GM12872 (cell line): ENCODE measurements at regions not wholly inside any gene's neighbourhood (a gene's known extent, or its start where the extent isn't known, plus 50 kb on each side); places are given as distances from the start of the nearest gene placed in this dataset.

Experiments used
- CTCF ChIP-seq: IDR thresholded peaks from 3 replicates; pipeline ENCODE4 v1.5.1; 2011; ENCODE audit warnings: low read depth, mild to moderate bottlenecking, low read length, moderate library complexity; ENCODE audit not compliant: insufficient read depth

GRCh38 chr5:36457511-36458270 is 148.7 kb upstream of the SLC1A3 start:
- TF ChIP-seq CTCF = no peak

GRCh38 chr5:36458746-36459145 is 147.7 kb upstream of the SLC1A3 start:
- no peak for TF ChIP-seq CTCF

GRCh38 chr5:36459176-36460135 is 146.9 kb upstream of the SLC1A3 start:
- TF ChIP-seq CTCF = peak; percentile 53

GRCh38 chr5:36462295-36463021 is 143.9 kb upstream of the SLC1A3 start:
- no peak for TF ChIP-seq CTCF

GRCh38 chr5:36478646-36479317 is 127.6 kb upstream of the SLC1A3 start:
- no peak for TF ChIP-seq CTCF

GRCh38 chr5:36481454-36482120 is 124.8 kb upstream of the SLC1A3 start:
- no peak for TF ChIP-seq CTCF
